ENCODE measurements at regions not wholly inside any gene's neighbourhood (a gene's known extent, or its start where the extent isn't known, plus 50 kb on each side); places are given as distances from the start of the nearest gene placed in this dataset.

- no peak for DNase-seq (ENCODE audit: low read depth in 2 of 3, low spot score in 2 of 3)
Measured at GRCh38 chr11:115892016-115892415, 387.8 kb upstream of the CADM1 start.

GRCh38 chr11:115891581-115891980, 387.4 kb upstream of the CADM1 start:
- no peak for DNase-seq (ENCODE audit: low read depth in 2 of 3, low spot score in 2 of 3)

- no peak for DNase-seq (ENCODE audit: low read depth in 2 of 3, low spot score in 2 of 3)
Measured at GRCh38 chr11:115890500-115890899, 386.3 kb upstream of the CADM1 start.

GRCh38 chr11:115889712-115890111, 385.5 kb upstream of the CADM1 start:
- DNase-seq (ENCODE audit: low read depth in 2 of 3, low spot score in 2 of 3) = no peak

- no peak for DNase-seq (ENCODE audit: low read depth in 2 of 3, low spot score in 2 of 3)
Measured at GRCh38 chr11:115887727-115888126, 383.5 kb upstream of the CADM1 start.

GRCh38 chr11:115887316-115887715, 383.1 kb upstream of the CADM1 start:
- DNase-seq (ENCODE audit: low read depth in 2 of 3, low spot score in 2 of 3) = no peak

GRCh38 chr11:115886422-115886733, 382.2 kb upstream of the CADM1 start:
- no peak for DNase-seq (ENCODE audit: low read depth in 2 of 3, low spot score in 2 of 3)

GRCh38 chr11:115885535-115886421, 381.6 kb upstream of the CADM1 start:
- DNase-seq (ENCODE audit: low read depth in 2 of 3, low spot score in 2 of 3) = no peak

GRCh38 chr11:115884800-115885534, 380.8 kb upstream of the CADM1 start:
- DNase-seq (ENCODE audit: low read depth in 2 of 3, low spot score in 2 of 3) = no peak

GRCh38 chr11:115874843-115875242, 370.6 kb upstream of the CADM1 start:
- DNase-seq (ENCODE audit: low read depth in 2 of 3, low spot score in 2 of 3) = no peak

GRCh38 chr11:115873813-115874212, 369.6 kb upstream of the CADM1 start:
- DNase-seq (ENCODE audit: low read depth in 2 of 3, low spot score in 2 of 3) = no peak

GRCh38 chr11:115872416-115872815, 368.2 kb upstream of the CADM1 start:
- no peak for DNase-seq (ENCODE audit: low read depth in 2 of 3, low spot score in 2 of 3)

- no peak for DNase-seq (ENCODE audit: low read depth in 2 of 3, low spot score in 2 of 3)
Measured at GRCh38 chr11:115871161-115871760, 367.0 kb upstream of the CADM1 start.

- DNase-seq (ENCODE audit: low read depth in 2 of 3, low spot score in 2 of 3) = no peak
Measured at GRCh38 chr11:115869780-115870431, 365.7 kb upstream of the CADM1 start.

GRCh38 chr11:115869131-115869530, 364.9 kb upstream of the CADM1 start:
- DNase-seq (ENCODE audit: low read depth in 2 of 3, low spot score in 2 of 3) = no peak

GRCh38 chr11:115860246-115860645, 356.0 kb upstream of the CADM1 start:
- DNase-seq (ENCODE audit: low read depth in 2 of 3, low spot score in 2 of 3) = no peak

- no peak for DNase-seq (ENCODE audit: low read depth in 2 of 3, low spot score in 2 of 3)
Measured at GRCh38 chr11:115848611-115849010, 344.4 kb upstream of the CADM1 start.

GRCh38 chr11:115848080-115848479, 343.9 kb upstream of the CADM1 start:
- DNase-seq (ENCODE audit: low read depth in 2 of 3, low spot score in 2 of 3) = no peak

- no peak for DNase-seq (ENCODE audit: low read depth in 2 of 3, low spot score in 2 of 3)
Measured at GRCh38 chr11:115845872-115846271, 341.7 kb upstream of the CADM1 start.

GRCh38 chr11:115843685-115844084, 339.5 kb upstream of the CADM1 start:
- DNase-seq (ENCODE audit: low read depth in 2 of 3, low spot score in 2 of 3) = no peak

GRCh38 chr11:115843111-115843510, 338.9 kb upstream of the CADM1 start:
- no peak for DNase-seq (ENCODE audit: low read depth in 2 of 3, low spot score in 2 of 3)

- no peak for DNase-seq (ENCODE audit: low read depth in 2 of 3, low spot score in 2 of 3)
Measured at GRCh38 chr11:115820026-115820425, 315.8 kb upstream of the CADM1 start.

All from activated CD8-positive, alpha-beta memory T cell treated with anti-CD3 and anti-CD28 coated beads for 48 hours (primary cell).